HG02970 (cell line): ENCODE measurements at regions not wholly inside any gene's neighbourhood (a gene's known extent, or its start where the extent isn't known, plus 50 kb on each side); places are given as distances from the start of the nearest gene placed in this dataset.

Experiments
- ATAC-seq: cut with Tn5 transposase; IDR thresholded peaks from one replicate; pipeline ENCODE4 v1.9.1; 2021; ENCODE audit warnings: mild to moderate bottlenecking, moderate library complexity, moderate number of reproducible peaks; ENCODE audit not compliant: unreplicated experiment, low FRiP score

DNA sequence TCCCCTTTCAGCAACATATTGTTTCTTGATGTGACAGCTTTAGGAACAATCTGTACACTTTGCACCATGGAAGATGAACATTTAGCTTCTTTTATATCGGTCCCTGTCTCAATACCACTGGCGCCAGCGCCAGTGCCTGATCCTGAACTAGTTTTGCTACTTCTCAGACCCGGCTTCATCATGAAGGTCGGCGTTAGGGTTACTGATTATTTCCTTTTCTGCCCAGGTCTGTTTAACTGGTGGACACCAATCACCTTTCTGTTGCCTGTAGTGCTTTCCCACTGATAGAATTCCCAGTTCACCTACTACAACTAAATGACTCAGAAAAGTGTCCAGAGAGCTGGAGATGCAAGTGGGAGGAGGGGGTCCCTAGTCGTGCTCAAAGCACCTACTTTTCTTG is 99.5 kb downstream of the MYCN start:
- ATAC-seq: no peak

DNA sequence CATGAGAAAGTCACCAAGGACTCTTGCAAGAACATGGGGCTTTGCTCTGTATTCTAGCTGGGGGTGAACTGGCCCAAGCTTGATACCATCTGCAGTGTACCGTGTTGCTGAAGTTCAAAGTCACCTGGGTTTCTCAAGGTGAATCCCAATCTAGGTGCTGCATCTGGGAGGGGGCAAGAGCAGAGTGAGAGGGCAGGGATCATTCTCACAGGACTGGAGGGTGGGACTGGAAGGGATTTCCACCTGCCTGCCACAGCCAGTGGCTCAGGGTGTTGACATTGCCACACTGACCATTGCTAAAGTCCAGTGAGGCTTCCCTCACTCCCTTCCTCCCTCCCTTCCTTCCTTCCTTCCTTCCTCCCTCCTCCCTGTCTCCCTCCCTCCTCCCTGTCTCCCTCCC is 98.7 kb downstream of the MYCN start:
- ATAC-seq: no peak

DNA sequence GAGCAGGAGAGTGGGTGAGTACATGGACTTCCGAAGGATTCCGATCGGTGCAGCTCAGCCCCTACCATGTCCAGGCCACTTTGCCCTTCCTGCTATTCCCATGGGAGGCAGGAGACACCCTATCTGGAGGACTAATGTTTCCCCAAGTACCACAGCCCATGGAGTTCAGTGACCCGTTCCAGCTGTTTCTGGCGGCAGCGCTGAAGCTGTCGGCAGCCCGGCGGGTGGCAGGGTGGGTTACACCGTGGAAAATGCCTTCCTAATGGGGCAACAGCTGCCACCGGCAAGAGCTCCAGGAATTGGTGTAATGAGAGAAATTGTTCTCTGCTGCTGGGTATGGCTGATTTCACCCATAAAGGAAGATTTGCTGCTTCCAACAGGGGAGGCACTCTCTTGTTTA is 98.3 kb downstream of the MYCN start:
- ATAC-seq: no peak

DNA sequence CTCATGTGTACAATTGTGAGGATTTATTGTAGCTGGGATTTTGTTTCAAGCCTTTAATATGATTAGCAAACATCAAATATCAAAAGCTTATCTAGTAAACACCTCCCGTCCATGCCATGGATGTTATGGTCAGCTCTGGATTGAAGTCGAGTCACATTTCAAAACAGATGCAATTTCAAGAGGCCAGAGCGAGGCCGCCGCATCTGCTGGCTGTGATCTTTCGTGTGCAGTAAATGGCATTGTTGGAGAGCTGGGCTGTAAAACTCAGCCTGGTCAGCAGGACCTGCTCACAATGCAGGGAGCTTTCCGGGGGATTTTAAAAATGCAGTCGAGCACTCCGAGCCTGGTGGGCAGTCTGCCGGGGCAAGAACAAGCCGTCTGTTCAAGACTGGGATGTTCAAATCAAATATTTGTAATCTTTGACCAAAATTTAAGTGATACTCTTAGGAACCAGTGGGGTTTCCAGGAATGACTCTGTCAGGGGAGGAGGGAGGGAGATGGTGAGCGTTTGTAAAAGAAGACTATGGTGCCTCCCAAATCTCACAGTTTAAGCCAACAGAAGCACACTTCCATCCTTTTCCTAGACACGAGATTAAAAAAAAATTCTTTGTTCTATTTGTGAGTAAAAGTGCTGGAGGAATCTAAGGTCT is 97.6 kb downstream of the MYCN start:
- ATAC-seq: no peak

DNA sequence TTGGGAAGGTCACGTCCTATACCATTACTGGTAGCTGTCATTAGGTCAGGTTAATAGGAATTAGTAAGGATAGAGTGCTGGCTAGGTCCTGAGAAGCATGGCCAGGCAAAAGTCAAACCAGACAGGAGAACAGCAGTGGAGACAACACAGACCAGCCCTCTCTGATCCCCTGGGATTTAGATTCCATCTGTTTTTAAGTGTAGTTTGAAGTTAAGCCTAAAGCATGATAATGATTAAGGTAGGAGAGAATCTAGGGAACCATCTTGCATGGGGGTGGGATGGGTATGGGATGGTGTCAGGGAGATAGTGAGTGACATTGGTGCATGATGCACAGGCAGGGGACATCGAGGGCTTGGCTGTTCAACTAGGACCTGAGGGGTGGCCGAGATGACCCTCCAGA is 96.6 kb downstream of the MYCN start:
- no peak for ATAC-seq

DNA sequence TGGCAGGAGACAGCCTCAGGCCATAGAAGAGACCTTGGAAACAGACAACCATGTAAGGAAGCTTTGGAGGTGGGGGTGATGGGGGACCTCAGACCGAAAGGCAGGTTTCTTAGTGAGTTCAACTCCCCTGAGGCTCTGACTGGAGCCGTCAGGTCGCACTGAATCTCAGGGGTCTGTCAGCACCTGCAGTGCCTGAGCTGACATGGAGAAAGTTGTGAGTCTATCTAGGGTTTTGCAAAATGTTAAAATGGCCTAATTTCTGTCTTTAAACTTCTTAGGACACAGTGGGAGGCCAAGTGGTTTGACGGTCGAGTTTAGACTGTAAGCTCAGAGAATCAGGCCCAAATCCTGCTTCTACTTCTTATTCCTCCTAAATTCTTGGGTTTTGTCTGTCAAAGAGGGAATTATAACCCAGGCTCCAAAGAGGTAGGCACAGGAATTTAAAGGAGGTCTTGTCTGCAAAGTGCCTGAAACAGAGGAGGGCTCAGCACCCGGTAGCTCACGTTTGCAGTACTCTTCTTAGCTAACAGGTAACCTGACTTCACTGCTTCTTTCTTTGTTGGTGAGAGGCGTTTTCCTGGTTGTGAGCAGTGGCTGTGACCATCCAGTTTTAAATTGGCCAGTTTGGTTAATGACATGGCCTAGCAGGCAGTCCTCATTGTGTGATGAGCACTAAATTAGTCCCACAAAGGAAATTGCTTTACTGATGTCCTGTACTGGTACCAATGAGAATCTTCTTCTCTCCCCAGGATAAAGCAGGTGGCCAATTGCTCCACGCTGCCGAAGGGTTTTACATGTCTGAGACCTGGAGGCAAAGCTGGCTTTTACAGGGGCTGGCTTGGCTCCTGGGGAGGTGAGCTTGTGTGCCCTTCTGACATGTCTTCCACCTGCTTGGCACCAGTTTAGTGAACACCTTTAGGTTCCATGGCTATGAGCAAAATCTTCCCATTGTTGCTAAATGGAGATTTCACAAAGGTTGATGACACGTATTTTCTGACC is 95.7 kb downstream of the MYCN start:
- no peak for ATAC-seq

DNA sequence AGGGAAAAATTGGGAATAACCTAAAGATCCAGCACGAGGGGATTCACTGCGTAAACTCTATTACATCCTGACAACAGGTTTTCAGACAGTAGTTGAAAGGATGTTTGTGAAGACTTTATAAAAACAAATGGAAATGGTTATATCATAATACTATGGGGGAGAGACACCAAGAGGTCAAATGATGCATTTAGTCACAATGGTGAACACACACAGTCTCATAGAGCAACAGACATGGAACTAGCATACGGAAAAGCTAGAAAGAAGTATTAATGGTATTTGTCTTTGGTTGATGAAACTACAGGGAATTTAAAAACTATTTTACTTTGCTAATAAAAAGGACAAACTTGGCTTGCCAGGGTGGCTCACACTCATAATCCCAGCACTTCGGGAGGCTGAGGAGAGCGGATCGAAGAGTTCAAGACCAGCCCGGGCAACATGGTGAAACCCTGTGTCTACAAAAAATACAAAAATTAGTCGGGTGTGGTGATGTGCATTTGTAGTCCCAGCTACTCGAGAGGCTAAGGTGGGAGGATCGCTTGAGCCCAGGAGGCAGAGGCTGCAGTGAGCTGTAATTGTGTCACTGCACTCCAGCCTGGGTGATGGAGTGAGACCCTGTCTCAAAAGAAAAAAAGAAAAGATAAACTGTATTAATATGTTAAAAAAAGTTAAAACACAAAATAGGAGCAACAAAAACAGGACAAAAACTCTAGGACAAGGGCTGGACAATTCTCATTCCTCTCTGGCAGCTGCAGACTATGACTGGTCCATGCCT is 94.8 kb downstream of the MYCN start:
- no peak for ATAC-seq

DNA sequence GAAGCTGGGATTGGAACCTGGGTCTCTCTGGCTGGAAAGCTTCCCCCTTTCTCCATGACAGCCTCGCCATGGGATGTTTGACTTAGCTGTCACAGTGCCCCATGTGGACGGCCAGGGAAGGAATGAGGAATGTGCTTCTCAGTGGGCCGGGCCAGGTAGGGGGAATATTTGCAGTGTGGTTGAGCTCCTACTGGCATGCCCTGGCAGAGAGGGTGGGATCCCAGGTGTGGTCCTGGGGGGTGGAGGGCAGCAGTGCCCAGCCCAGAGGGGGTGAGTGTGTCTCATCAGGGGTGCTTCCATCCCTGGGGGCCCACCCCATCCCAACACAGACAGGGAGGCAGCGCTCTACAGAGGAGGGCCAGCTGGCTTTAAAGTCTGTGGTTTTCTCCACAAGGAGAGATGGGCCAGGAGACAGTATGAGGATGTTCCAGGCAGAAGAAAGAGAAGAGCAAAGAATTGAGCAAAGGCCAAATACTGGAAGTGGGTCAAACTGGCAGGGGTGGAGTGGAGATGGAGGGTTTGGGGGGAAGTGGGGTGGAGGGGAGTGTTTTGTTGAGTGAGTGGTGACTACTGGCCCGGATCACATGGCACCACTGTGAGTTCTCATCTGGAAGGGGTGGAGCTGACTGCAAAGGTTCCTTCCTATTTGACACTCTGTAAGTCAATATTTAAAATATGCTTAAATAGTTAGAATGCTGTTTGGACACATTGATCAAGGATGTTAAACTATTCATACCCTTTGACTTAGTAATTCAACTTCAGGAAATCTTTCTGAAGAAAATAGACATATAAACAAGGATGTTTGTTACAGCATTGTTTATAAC is 94.0 kb downstream of the MYCN start:
- ATAC-seq: no peak

DNA sequence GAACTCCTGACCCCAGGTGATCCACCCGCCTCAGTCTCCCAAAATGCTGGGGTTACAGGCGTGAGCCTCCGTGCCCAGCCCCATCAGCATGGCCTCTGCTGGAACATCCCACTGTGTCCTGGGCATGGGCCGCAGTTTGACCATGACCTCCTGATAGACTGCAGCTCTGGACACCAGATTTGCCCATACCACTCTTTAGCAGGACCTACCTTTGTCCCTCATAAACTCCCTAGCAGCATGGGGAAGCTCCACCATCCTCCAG is 92.6 kb downstream of the MYCN start:
- ATAC-seq: no peak

DNA sequence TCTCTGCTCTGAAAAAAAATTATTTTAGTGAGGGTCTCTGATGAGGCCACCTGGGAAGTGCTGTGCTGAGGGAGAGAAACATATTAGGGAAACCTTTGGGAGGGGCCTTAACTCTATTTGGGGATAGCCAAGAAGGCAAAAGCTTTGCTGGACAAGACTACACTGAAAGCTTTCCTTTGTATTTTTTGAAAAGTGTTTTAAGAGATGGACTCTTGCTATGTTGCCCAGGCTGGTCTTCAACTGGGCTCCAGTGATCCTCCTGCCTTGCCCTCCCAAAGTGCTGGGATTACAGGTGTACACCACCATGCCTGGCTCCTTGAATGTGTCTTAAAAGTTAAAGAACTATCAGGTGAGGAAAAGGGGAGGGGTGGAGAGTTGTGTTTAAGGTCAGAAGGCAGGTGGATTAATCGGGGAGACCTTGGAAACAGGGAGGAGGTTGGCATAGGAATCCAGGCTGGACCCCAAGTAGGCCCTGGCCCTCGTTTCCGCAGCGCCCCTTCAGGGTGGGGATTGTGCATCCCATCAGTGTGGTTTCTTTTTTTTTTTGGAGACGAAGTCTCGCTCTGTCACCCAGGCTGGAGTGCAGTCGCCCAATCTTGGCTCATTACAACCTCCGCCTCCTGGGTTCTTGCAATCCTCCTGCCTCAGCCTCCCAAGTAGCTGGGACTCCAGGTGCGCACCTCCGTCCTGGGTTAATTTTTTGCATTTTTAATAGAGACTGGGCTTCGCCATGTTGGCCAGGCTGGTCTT is 92.1 kb downstream of the MYCN start:
- ATAC-seq: no peak

DNA sequence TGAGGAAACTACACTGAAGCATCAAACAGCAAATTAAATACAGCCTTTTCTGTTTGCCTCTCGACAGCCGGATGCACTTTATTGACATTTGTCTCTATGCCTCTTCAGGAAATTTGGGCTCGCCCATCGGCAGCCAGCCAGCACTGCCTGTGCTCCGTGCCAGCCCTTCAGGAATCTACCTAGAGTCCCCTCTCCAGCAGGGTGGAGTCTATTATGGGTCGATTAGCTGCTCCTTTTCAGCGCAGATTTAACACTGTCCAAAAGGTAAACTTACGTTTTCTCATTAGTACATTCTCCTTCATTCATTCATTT is 91.5 kb downstream of the MYCN start:
- no peak for ATAC-seq

DNA sequence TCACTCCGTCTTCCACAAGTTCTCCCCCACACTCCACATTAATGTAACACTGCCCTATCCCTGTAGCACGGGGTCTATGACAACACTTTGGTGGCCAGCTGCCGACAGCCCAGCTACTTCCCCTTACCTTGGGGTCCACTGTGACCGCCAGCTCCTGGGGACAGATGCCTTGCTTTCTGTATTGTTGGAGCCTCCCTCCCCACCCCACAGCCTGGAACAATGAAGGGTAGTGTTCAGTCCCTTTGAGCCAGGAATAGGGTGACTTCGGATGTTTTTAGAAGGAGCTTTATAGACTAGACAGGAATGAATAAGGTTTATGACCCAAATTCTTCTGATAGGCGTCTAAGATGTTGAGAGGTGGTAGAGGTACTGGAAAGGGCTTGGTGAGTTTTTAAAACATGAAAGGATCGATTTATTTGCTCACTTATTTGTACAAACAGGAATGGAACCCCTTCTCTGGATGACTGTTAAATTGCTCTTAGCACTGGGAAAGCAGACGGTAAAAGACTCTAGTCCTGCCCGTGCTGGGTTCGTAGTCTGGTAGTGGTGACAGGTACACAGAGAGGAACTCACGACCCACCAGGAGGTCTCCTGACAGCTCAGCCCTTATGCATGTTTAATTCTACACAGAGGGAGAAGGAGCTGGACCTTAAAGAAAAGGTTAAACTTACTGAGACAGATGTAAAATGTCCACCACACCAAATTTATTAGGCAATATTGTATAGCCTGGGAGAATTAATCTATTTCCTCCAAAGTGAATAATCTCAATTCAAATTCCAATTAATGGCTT is 90.9 kb downstream of the MYCN start:
- no peak for ATAC-seq

DNA sequence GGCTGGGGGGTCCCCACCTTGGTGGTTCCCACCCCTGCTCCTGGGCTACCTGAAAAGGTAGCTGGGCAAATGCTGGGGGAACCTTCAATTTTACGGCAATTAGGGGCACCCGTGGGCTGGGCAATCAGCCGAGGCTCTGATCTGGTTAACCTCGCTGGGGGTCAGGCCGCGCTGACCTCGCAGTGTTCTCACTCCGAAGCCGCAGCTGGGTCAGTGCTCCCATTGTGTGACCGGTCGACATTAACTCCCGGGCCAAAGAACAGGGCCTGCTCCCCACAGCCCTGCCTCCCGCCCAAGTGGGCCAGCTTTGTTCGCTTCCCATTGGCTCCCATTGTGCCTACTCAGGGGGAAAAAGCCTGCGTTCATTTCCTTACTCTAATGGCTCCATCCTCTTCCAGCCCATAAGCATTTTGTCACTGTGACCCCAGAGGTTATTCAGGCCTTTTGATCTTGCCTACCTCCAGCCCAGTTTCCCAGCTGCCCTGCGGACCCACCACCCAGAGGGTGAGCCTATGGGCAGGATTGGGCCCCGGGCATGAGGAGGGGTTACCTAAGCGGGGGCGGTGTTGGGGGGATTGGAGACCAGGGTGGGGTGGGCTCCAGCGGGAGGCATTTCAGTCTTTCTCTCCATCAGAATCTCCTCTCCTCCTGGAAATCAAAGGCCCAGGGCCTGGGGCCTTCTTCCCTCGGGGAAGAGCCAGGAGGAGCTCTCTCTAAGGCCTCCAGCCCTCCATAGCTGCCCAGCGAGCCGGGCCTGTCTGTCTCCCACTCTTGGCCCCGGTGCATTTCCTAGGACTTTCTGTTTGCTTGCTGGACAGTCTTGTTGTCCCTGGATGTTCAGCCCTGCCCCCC is 90.1 kb downstream of the MYCN start:
- ATAC-seq: no peak

DNA sequence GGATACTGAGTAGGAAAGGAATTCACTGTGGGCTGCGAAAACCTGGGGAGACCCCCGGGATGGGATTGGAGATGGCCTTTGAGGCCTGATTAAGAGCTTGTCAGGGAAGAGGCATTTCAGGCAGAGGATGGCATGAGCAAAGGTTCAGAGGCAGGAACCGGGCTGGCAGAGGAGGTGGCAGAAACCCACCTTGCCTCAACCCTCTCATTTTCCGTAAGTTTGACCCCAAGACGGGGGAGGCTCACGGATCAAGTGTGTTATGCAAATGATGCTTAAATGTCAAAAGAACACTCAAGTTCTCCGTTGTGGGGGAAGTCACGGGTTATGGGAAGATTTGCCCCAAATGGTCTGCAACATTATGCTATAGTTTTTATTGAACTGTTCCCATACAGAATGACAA is 88.3 kb downstream of the MYCN start:
- ATAC-seq: no peak

DNA sequence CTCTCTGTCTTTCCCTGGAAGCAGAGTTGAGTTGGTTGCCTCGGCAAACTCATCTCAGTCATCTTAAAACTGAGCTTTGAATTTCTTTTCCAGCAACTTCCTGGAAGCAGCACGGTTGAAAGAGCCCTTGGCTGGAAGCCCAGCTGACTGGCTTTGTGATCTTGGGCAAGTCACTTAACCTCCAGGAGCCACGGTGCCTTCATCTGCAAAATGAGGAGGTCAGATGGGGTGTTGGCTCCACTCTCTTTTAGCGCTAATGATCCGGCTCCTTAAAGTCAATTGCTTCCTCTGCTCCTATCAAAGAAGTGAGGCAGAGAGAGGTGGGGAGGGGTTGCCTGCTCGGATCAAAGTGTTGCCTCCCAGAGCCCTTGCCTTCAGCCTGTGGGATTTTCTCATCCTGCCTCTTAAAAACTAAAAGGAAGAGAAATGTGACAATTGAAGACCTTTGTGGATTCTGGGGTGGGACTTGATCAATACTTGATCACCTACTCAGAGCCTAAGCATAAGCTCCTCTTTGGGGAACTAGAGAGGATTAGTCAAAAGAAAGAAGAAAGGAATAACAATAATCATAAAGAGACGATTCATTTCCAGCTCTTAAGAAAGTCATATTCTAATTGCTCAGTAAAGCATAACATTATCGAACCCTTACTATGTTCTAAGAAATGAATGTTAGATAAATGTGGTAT is 86.6 kb downstream of the MYCN start:
- no peak for ATAC-seq

DNA sequence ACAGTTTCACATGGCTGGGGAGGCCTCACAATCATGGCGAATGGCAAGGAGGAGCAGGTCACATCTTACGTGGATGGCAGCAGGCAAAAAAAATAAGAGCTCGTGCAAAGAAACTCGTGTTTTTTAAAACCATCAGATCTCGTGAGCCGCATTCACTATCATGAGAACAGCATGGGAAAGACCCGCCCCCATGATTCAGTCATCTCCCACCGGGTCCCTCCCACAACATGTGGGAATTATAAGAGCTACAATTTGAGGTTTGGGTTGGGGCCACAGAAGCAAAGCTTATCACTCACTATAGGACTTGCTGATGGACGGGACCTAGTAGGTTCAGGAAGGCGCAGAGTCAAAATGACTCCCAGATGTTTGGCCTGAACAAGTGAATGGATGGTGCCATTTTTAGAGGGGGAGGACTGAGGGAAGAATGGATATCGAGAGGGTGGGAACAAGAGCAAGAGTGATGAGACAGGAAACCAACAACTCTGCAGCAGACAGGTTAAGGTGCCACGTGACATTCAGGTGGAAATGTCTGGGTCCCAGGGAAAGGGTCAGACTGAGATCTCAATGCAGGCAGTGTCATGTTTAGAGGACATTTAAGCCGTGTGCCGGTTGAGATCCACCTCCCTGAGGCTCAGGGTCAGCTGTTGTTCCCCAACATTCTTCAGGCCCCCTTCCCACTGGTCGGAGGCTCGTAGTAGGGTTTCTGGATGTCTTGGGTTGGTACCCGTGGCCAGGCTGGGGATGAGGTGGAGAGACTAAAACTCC is 85.7 kb downstream of the MYCN start:
- ATAC-seq: no peak

DNA sequence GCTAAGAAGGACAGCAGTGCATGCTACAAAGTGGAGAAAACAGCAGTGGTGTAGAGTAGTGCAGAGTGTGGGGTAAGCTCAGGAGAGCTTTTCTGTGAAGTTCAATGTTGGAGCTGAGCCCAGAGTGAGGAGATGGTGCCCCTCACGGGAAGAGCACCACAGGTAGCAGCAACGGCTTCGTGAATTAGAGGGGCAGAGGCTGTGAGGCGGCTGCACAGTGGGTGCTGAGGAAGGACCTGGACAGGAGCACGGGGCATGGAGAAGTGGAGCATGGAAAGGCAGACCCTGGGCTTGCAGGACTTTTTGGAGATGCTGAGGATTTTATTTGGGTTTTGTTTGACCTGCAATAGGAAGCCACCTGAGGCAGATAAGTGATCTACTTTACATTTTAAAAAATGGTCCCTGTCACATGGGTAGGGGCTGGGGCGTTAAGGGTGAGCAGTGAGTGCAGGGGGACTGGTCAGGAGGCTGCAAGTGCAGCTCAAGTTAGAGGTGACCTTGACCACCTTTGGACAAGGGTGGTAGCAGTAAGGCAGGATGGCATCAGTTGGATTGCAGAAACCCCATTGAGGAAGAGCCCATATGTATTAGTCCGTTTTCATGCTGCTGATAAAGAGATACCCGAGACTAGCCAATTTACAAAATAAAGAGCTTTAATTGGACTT is 85.0 kb downstream of the MYCN start:
- ATAC-seq: no peak
